ENCODE measurements at regions not wholly inside any gene's neighbourhood (a gene's known extent, or its start where the extent isn't known, plus 50 kb on each side); places are given as distances from the start of the nearest gene placed in this dataset.

GRCh38 chr20:11350126-11351005, 567.3 kb upstream of the BTBD3 start:
- Histone ChIP-seq H3K27ac (no peak overlapping the region), H3K27me3 (ENCODE audit: low read depth) (no peaks in the 10 kb centered on the region), H3K4me1 (no peaks in the 10 kb centered on the region), H3K36me3 (no peaks in the 10 kb centered on the region), H3K9me3 (no peaks in the 10 kb centered on the region), H3K4me3 (no peak overlapping the region)
- TF ChIP-seq, protein P1, sequence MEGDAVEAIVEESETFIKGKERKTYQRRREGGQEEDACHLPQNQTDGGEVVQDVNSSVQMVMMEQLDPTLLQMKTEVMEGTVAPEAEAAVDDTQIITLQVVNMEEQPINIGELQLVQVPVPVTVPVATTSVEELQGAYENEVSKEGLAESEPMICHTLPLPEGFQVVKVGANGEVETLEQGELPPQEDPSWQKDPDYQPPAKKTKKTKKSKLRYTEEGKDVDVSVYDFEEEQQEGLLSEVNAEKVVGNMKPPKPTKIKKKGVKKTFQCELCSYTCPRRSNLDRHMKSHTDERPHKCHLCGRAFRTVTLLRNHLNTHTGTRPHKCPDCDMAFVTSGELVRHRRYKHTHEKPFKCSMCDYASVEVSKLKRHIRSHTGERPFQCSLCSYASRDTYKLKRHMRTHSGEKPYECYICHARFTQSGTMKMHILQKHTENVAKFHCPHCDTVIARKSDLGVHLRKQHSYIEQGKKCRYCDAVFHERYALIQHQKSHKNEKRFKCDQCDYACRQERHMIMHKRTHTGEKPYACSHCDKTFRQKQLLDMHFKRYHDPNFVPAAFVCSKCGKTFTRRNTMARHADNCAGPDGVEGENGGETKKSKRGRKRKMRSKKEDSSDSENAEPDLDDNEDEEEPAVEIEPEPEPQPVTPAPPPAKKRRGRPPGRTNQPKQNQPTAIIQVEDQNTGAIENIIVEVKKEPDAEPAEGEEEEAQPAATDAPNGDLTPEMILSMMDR (IDR thresholded peaks at IDR 0.05) = no peak
- intact Hi-C loops (cut with DNase I) = no loop called here
- DNase-seq (no peak), ATAC-seq (peak; percentile 29 to 73)

DNA sequence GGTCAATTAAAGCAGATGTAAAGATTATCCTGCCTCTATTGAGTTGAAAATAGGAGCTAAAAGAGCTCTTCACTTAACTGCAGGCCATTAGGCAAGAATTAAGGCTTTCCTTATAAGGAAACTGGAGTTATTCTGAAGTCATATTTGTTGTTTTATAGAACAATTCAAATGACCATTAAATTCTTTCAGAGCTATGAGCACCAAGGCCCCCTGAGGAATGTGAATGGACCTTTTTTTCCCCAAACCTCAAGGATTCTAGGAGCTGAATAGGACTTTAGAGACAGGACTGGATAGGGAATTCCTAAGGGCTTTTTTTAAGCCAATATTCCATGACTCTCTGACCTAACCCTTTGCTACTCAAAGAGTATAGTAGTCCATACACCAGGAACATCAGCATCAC, 565.7 kb upstream of the BTBD3 start:
- Histone ChIP-seq H3K27ac (no peak overlapping the region), H3K9me3 (no peaks in the 10 kb centered on the region), H3K4me1 (no peaks in the 10 kb centered on the region), H3K36me3 (no peaks in the 10 kb centered on the region), H3K4me3 (no peak overlapping the region), H3K27me3 (ENCODE audit: low read depth) (no peaks in the 10 kb centered on the region)
- ATAC-seq (no peak), DNase-seq (no peak)
- TF ChIP-seq, protein P1 (IDR thresholded peaks at IDR 0.05) = no peak
- intact Hi-C loops (cut with DNase I) = no loop called here

- intact Hi-C loops (cut with DNase I) = no loop called here
- Histone ChIP-seq H3K4me3 (no peak overlapping the region), H3K36me3 (no peaks in the 10 kb centered on the region), H3K27me3 (ENCODE audit: low read depth) (no peaks in the 10 kb centered on the region), H3K9me3 (no peaks in the 10 kb centered on the region), H3K4me1 (no peaks in the 10 kb centered on the region), H3K27ac (no peak overlapping the region)
- TF ChIP-seq, protein P1 (IDR thresholded peaks at IDR 0.05) = no peak
- no peak for DNase-seq
- ATAC-seq = no peak
Measured at GRCh38 chr20:11354846-11355245, 562.8 kb upstream of the BTBD3 start.

DNA sequence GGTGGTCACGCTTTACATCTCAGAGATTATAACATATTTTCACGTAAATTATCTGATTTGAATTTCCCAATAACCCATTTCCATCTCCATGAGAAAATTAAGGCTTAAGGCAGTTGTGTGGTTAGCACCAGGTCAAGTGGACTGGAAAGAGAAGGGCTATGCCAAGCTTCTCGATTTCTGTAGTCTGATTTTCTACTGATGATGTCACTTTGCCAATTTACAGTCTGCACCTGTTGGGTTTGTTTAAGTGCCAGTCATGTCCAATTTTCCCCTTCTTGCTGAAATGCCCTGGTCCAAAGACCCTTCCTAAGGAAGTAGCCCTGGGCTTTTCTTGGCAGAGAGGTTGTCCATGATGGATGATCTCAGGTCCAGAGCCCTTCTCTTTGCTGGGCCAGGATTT, 562.3 kb upstream of the BTBD3 start:
- no peak overlapping the region for H3K27ac ChIP-seq
- TF ChIP-seq, protein P1 (IDR thresholded peaks at IDR 0.05) = no peak
- H3K4me1 ChIP-seq = no peaks in the 10 kb centered on the region
- H3K4me3 ChIP-seq = no peak overlapping the region
- intact Hi-C loops (cut with DNase I) = no loop called here
- H3K36me3 ChIP-seq = no peaks in the 10 kb centered on the region
- H3K27me3 ChIP-seq (ENCODE audit: low read depth) = no peaks in the 10 kb centered on the region
- H3K9me3 ChIP-seq = no peaks in the 10 kb centered on the region
- DNase-seq (no peak), ATAC-seq (no peak)

DNA sequence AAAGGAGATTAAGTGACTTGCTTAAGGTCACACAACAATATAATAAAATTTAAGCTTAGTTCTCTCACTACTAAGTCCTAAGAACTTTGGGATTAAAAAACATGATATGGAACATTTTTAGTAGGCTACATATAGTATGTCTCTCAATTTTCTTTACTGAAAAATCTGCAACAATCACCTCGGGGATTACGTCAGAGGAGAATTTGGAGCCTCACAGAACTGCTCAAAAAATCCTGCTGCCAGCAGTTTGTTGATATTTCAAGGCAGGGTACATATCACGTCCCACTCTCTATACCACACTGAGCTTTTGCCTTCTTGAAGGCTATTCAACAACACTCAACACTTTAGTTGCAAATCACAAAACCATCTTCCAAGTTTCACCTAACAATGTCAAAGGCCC, 561.6 kb upstream of the BTBD3 start:
- DNase-seq (no peak), ATAC-seq (no peak)
- Histone ChIP-seq H3K27me3 (ENCODE audit: low read depth) (no peaks in the 10 kb centered on the region), H3K4me3 (no peak overlapping the region), H3K36me3 (no peaks in the 10 kb centered on the region), H3K9me3 (no peaks in the 10 kb centered on the region), H3K27ac (no peak overlapping the region), H3K4me1 (no peaks in the 10 kb centered on the region)
- TF ChIP-seq, protein P1 (IDR thresholded peaks at IDR 0.05) = no peak
- intact Hi-C loops (cut with DNase I) = no loop called here
